Omental fat pad (tissue), 3 donors: ENCODE measurements at regions not wholly inside any gene's neighbourhood (a gene's known extent, or its start where the extent isn't known, plus 50 kb on each side); places are given as distances from the start of the nearest gene placed in this dataset.

Experiments
- ATAC-seq: fragments of 150-250 bp; one replicate; pipeline ENCODE4 v1.9.1; 2016; ENCODE audit warnings: mild to moderate bottlenecking, moderate library complexity; ENCODE audit not compliant: low FRiP score
- DNase-seq: peaks from one replicate; pipeline ENCODE4 v3.0.0-alpha.2; 2019; ENCODE audit warnings: low spot score
- TF ChIP-seq, protein P1 (sequence below), 3 donors: fragments of 450-650 bp; IDR thresholded peaks; one replicate each; pipeline ENCODE4 v1.5.1; 2016 to 2017; ENCODE audit warnings: antibody characterized with exemption in 3 of 3, mild to moderate bottlenecking in 3 of 3, moderate library complexity in 2 of 3

DNA sequence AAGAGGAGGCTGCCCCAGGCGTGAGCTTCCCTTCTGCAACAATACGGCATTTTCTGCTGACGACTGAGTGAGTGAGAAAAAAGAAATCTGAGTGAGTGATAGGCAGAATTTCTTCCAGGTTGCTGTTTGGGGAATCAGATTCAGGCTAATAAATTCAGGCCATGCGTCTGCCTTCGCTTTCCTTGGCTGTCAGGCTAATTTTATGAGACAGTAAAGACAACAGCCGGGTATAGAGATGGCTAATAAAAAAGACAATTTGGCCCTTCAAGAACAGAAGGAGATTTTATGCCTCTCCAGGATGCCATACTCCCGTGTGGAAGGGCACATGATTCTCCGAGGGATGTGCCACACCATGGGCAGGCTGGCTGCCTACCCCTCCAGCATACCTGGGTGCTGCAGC, 145.9 kb upstream of the UBL3 start:
- TF ChIP-seq, protein P1, sequence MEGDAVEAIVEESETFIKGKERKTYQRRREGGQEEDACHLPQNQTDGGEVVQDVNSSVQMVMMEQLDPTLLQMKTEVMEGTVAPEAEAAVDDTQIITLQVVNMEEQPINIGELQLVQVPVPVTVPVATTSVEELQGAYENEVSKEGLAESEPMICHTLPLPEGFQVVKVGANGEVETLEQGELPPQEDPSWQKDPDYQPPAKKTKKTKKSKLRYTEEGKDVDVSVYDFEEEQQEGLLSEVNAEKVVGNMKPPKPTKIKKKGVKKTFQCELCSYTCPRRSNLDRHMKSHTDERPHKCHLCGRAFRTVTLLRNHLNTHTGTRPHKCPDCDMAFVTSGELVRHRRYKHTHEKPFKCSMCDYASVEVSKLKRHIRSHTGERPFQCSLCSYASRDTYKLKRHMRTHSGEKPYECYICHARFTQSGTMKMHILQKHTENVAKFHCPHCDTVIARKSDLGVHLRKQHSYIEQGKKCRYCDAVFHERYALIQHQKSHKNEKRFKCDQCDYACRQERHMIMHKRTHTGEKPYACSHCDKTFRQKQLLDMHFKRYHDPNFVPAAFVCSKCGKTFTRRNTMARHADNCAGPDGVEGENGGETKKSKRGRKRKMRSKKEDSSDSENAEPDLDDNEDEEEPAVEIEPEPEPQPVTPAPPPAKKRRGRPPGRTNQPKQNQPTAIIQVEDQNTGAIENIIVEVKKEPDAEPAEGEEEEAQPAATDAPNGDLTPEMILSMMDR (IDR thresholded peaks at IDR 0.05) = no peak
- DNase-seq (no peak), ATAC-seq (no peak)

GRCh38 chr13:29994911-29995595, 144.6 kb upstream of the UBL3 start:
- DNase-seq = no peak
- TF ChIP-seq, protein P1 (IDR thresholded peaks at IDR 0.05) = no peak
- no peak for ATAC-seq

DNA sequence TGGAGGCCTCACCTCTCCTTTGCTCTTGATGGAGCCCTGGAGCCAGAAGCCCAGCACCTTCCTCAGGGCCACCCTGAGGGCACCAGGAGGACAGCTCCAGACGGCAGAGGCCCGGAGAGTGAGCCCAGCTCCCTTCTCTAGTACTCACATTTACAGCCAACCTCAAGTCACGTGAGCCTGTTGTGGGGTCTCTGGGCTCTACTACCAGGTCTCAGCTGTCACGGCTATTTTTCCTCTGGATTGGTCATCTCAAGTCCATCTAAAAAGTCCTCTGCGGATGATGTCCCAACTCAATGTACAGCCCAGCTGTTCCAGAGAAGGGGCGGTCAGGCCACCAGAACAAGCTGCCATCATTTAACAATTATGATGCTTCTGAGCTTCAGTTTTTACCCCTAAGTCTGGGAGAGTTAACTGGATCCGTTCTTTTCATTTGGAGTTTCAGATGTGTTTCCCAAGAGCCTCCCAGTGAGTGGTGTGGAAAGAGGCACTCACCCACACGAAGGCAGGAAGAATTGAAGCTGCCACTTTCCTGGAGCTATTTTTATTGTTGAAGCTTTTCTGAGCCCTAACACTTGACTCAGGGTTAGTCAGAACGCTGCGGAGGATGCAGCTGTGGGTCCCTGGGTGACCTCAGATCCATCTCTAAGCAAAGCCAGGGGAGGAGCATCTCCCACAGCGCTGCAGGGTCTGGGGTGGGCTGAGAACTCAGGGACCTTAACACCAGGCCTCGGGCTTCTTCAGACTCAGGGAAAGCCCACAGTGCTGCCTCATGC, 143.5 kb upstream of the UBL3 start:
- ATAC-seq (no peak), DNase-seq (no peak)
- TF ChIP-seq, protein P1 (IDR thresholded peaks at IDR 0.05) = no peak

DNA sequence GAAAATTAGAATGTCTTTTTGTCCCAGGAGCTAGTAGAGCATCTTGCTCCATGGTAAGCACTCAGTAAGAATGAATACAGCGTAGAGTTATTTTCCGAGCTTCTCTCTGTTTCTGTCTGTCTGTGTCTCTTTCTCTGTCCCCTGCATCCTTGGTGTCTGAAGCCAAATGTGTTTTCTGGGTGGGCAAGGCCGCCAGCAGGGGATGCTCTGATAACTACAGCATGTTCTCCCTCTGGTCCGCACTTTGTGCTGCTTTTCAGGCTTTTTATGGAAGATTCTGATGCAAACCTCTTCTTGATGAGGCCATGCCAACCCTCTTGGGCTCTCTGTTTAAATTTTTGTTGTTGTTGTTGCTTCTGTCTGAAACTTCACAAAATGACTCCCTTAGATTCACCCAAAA, 142.8 kb upstream of the UBL3 start:
- TF ChIP-seq, protein P1 (IDR thresholded peaks at IDR 0.05) = no peak
- no peak for ATAC-seq
- no peak for DNase-seq

- TF ChIP-seq, protein P1 (IDR thresholded peaks at IDR 0.05) = no peak
- no peak for ATAC-seq
- no peak for DNase-seq
These were observed 140.9 kb upstream of the UBL3 start for GRCh38 chr13:29991343-29991742.

GRCh38 chr13:29987340-29987739, 136.9 kb upstream of the UBL3 start:
- no peak for ATAC-seq
- no peak for DNase-seq
- TF ChIP-seq, protein P1 (IDR thresholded peaks at IDR 0.05) = no peak

DNA sequence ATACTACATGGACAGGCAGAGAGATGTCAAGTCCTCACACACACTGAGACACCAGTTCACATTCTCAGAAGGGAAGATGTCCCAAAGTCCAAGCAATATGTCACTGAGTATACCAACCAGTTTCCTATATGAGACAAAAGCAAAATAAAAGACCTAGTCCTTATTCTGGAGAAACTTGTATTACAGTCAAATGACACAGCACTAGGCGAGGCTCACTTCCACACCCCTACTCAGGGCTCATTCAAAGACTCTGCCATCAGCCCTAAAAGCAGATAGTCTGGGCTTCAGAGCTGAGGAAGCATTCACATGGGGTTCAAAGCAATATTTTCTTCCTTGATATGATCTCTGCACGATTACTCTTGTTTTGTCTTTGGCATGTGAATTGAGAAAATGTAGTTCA, 129.9 kb upstream of the UBL3 start:
- no peak for DNase-seq
- TF ChIP-seq, protein P1 (IDR thresholded peaks at IDR 0.05) = no peak
- ATAC-seq = no peak
